GM23248 (cell line): ENCODE measurements at regions not wholly inside any gene's neighbourhood (a gene's known extent, or its start where the extent isn't known, plus 50 kb on each side); places are given as distances from the start of the nearest gene placed in this dataset.

Experiments used
- EZH2 ChIP-seq: fragments of 200-600 bp; sonication (generic); IDR thresholded peaks from 2 replicates; pipeline ENCODE4 v1.6.1; 2018; ENCODE audit warnings: antibody characterized with exemption, mild to moderate bottlenecking; ENCODE audit not compliant: insufficient read depth, poor library complexity, severe bottlenecking
- EZH2phosphoT487 ChIP-seq: fragments of 200-600 bp; sonication (generic); IDR thresholded peaks from 2 replicates; pipeline ENCODE4 v1.6.1; 2018; ENCODE audit warnings: antibody characterized with exemption, moderate library complexity, mild to moderate bottlenecking, low read depth; ENCODE audit not compliant: insufficient read depth

DNA sequence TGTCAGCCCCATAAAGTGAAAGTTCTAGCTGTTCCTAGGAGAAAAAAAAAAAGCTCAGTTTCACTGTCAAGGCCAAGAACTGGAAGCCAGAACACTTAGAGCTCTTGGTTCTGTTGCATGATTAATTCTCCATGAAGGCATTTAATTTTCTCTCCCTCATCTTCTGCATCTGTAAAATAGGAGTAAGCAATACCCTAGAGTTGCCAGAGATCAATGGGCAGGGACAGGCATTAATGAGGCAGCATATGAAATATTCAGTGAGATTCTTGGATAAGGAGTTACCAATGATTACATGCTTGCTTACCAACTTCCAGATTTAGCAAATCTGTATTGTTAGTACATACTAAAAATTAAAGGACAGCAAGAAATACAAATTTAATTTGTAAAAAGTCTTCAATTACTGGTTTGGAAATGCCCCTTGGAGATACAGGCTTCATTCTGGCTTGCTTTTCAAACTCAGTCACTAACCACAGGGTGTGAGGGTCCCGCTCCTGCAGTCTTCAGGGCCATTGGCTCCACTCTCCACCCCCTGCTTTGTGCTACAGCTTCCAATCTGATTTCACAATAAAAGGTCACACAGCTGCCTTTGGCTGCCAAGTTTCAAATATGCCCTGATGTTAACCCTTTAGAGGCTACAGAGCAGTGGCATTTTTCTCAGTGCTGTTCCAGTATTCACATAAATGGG lies 624.6 kb downstream of the BNC2 start:
- TF ChIP-seq EZH2 (no peak), EZH2phosphoT487 (no peak)
